ENCODE measurements at regions not wholly inside any gene's neighbourhood (a gene's known extent, or its start where the extent isn't known, plus 50 kb on each side); places are given as distances from the start of the nearest gene placed in this dataset.
"Not testable (repeated sequence)": the region's sequence is repeated elsewhere in the genome, so short reads cannot be mapped to it uniquely, and the experiment has no call there.

- H3K4me1 ChIP-seq (ENCODE audit: control insufficient read depth, insufficient read depth, low read length, poor library complexity, severe bottlenecking); H3K27ac ChIP-seq (ENCODE audit: low read depth, low read length, severe bottlenecking); H3K4me3 ChIP-seq (ENCODE audit: extremely low read depth, insufficient read depth, low read length, poor library complexity, severe bottlenecking); H3K36me3 ChIP-seq (ENCODE audit: control insufficient read depth, insufficient read depth, low read length); H3K9me3 ChIP-seq (ENCODE audit: control insufficient read depth, low read length): not testable (repeated sequence)
- 33 to 71% methylated on average over 1 to 2 of the region's 4 CpGs for WGBS, 2 experiments (ENCODE audit: insufficient coverage in 2 of 2)
Observed at GRCh38 chr2:94576486-94576885, 294.7 kb upstream of the TEKT4 start.

GRCh38 chr2:94577160-94577559 lies 294.1 kb upstream of the TEKT4 start:
- not testable (repeated sequence) for H3K4me1 ChIP-seq (ENCODE audit: control insufficient read depth, insufficient read depth, low read length, poor library complexity, severe bottlenecking)
- WGBS, 2 experiments (ENCODE audit: insufficient coverage in 2 of 2): no CpG with 5 or more reads among the region's 10 CpGs

GRCh38 chr2:94579221-94579620 lies 292.0 kb upstream of the TEKT4 start:
- WGBS, 2 experiments (ENCODE audit: insufficient coverage in 2 of 2): 87 to 98% methylated on average over 3 to 4 of the region's 6 CpGs

More at GRCh38 chr2:94577160-94577559, 294.1 kb upstream of the TEKT4 start:
- H3K36me3 ChIP-seq (ENCODE audit: control insufficient read depth, insufficient read depth, low read length); H3K9me3 ChIP-seq (ENCODE audit: control insufficient read depth, low read length); H3K27ac ChIP-seq (ENCODE audit: low read depth, low read length, severe bottlenecking); H3K4me3 ChIP-seq (ENCODE audit: extremely low read depth, insufficient read depth, low read length, poor library complexity, severe bottlenecking): not testable (repeated sequence)

GRCh38 chr2:94583081-94583723 lies 288.0 kb upstream of the TEKT4 start:
- H3K36me3 ChIP-seq (ENCODE audit: control insufficient read depth, insufficient read depth, low read length); H3K27ac ChIP-seq (ENCODE audit: low read depth, low read length, severe bottlenecking); H3K9me3 ChIP-seq (ENCODE audit: control insufficient read depth, low read length); H3K4me1 ChIP-seq (ENCODE audit: control insufficient read depth, insufficient read depth, low read length, poor library complexity, severe bottlenecking); H3K4me3 ChIP-seq (ENCODE audit: extremely low read depth, insufficient read depth, low read length, poor library complexity, severe bottlenecking): not testable (repeated sequence)
- 52 to 69% methylated on average over 2 to 4 of the region's 8 CpGs for WGBS, 2 experiments (ENCODE audit: insufficient coverage in 2 of 2)

More at GRCh38 chr2:94579221-94579620, 292.0 kb upstream of the TEKT4 start:
- not testable (repeated sequence) for H3K4me3 ChIP-seq (ENCODE audit: extremely low read depth, insufficient read depth, low read length, poor library complexity, severe bottlenecking); H3K4me1 ChIP-seq (ENCODE audit: control insufficient read depth, insufficient read depth, low read length, poor library complexity, severe bottlenecking); H3K27ac ChIP-seq (ENCODE audit: low read depth, low read length, severe bottlenecking); H3K36me3 ChIP-seq (ENCODE audit: control insufficient read depth, insufficient read depth, low read length); H3K9me3 ChIP-seq (ENCODE audit: control insufficient read depth, low read length)

DNA sequence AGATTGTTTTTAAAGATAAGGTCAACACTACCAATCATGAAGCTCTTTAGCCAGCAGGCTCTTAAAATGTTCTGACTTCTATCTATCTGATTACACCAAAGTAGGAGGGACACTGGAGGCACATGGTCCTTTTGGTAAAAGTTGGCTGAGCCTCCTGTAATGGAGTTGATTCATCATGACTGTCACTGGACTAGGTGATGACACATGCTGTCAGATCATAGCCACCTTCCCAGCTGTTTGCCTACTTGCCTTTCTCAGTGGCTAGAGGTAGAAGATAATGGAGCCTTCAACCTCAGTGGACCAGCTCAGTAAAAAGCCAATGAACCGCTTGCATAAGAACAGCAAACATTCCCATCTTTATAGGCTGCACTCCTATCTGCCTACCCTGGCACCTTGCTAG lies 286.7 kb upstream of the TEKT4 start:
- H3K4me3 ChIP-seq (ENCODE audit: extremely low read depth, insufficient read depth, low read length, poor library complexity, severe bottlenecking); H3K27ac ChIP-seq (ENCODE audit: low read depth, low read length, severe bottlenecking); H3K36me3 ChIP-seq (ENCODE audit: control insufficient read depth, insufficient read depth, low read length); H3K9me3 ChIP-seq (ENCODE audit: control insufficient read depth, low read length); H3K4me1 ChIP-seq (ENCODE audit: control insufficient read depth, insufficient read depth, low read length, poor library complexity, severe bottlenecking): not testable (repeated sequence)
- no CpG with 5 or more reads among the region's 1 CpG for WGBS, 2 experiments (ENCODE audit: insufficient coverage in 2 of 2)

GRCh38 chr2:94586032-94586982 lies 284.9 kb upstream of the TEKT4 start:
- H3K27ac ChIP-seq (ENCODE audit: low read depth, low read length, severe bottlenecking); H3K4me1 ChIP-seq (ENCODE audit: control insufficient read depth, insufficient read depth, low read length, poor library complexity, severe bottlenecking); H3K9me3 ChIP-seq (ENCODE audit: control insufficient read depth, low read length); H3K36me3 ChIP-seq (ENCODE audit: control insufficient read depth, insufficient read depth, low read length); H3K4me3 ChIP-seq (ENCODE audit: extremely low read depth, insufficient read depth, low read length, poor library complexity, severe bottlenecking): not testable (repeated sequence)
- 73 to 76% methylated on average over 4 to 5 of the region's 14 CpGs for WGBS, 2 experiments (ENCODE audit: insufficient coverage in 2 of 2)

DNA sequence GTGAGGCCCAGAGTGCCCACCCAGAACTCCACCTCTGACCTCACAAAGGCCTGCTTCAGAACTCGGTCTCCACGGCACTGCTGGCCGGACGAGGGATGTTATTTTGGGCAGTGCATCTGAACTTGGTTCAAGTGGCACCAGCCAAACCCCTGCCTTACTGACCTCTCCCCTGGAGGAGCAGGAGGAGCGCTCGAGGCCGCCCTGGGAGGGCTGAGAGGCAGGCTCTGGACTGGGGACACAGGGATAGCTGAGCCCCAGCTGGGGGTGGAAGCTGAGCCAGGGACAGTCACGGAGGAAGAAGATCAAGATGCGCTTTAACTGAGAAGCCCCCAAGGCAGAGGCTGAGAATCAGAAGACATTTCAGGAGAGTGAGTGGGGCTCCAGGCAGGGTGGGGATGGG lies 284.2 kb upstream of the TEKT4 start:
- not testable (repeated sequence) for H3K27ac ChIP-seq (ENCODE audit: low read depth, low read length, severe bottlenecking); H3K4me3 ChIP-seq (ENCODE audit: extremely low read depth, insufficient read depth, low read length, poor library complexity, severe bottlenecking); H3K4me1 ChIP-seq (ENCODE audit: control insufficient read depth, insufficient read depth, low read length, poor library complexity, severe bottlenecking); H3K36me3 ChIP-seq (ENCODE audit: control insufficient read depth, insufficient read depth, low read length); H3K9me3 ChIP-seq (ENCODE audit: control insufficient read depth, low read length)
- WGBS, 2 experiments (ENCODE audit: insufficient coverage in 2 of 2): 57 to 67% methylated on average over 1 to 2 of the region's 9 CpGs

DNA sequence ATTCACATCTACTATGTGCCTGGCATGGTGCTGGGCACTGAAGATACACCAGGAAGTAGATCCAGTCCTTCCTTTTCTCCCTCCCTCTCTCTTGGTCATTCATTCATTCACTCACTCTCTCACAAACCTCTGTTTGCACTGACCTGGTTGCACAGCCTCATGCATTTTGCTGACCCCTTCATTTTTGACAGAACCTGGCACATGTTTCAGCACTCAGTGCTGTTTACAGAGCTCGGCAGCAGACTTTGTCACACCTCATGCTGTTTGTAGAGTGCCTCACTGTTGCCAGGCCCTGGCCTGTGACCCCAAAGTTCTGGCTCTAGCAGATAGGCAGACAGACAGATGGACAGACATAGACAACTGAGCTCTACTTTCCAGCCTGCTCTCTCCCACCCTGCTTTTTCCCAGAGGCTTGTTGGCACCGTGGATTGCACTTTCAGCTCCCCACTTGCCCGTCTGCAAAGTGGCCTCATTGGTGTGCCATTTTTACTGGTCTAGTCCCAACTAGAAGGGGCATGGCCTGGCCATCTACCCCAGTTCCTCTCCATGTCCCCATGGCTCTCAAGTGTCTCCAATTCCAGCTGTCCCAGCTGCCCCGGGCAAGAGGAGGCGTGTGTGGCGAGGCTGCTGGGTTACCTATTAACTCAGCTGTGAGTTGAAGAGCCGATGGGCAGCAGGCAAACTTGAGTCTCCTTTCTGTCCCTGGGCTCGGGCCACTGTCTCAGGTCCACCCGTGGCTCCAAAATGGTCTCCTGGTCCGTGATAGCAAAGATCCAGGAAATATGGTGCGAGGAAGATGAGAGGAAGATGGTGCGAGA lies 277.0 kb upstream of the TEKT4 start:
- not testable (repeated sequence) for H3K36me3 ChIP-seq (ENCODE audit: control insufficient read depth, insufficient read depth, low read length); H3K9me3 ChIP-seq (ENCODE audit: control insufficient read depth, low read length); H3K27ac ChIP-seq (ENCODE audit: low read depth, low read length, severe bottlenecking); H3K4me1 ChIP-seq (ENCODE audit: control insufficient read depth, insufficient read depth, low read length, poor library complexity, severe bottlenecking); H3K4me3 ChIP-seq (ENCODE audit: extremely low read depth, insufficient read depth, low read length, poor library complexity, severe bottlenecking)
- 72 to 73% methylated on average over 4 to 5 of the region's 12 CpGs for WGBS, 2 experiments (ENCODE audit: insufficient coverage in 2 of 2)

DNA sequence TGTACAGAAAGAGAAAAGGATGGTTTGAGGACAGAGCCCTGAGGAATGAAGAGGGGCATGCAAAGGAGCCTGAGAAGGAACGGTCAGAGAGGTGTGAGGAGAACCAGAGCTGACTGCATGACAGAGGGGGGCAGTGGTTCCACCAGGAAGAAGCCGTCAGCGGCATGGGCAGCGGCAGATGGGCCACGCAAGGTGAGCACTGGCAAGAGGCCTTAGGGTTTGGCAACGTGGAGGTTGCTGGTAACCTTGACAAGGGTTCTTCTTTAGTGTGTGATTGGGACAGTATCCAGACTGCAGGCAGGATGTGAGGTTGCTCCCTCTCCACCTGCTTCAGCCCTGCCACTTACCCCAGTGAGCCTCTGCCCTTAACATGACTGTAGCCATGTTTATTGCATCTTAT lies 275.3 kb upstream of the TEKT4 start:
- H3K9me3 ChIP-seq (ENCODE audit: control insufficient read depth, low read length); H3K4me1 ChIP-seq (ENCODE audit: control insufficient read depth, insufficient read depth, low read length, poor library complexity, severe bottlenecking); H3K4me3 ChIP-seq (ENCODE audit: extremely low read depth, insufficient read depth, low read length, poor library complexity, severe bottlenecking); H3K36me3 ChIP-seq (ENCODE audit: control insufficient read depth, insufficient read depth, low read length); H3K27ac ChIP-seq (ENCODE audit: low read depth, low read length, severe bottlenecking): not testable (repeated sequence)
- 0 to 76% methylated on average over 1 to 6 of the region's 6 CpGs for WGBS, 2 experiments (ENCODE audit: insufficient coverage in 2 of 2)

GRCh38 chr2:94598075-94598713 lies 273.0 kb upstream of the TEKT4 start:
- not testable (repeated sequence) for H3K27ac ChIP-seq (ENCODE audit: low read depth, low read length, severe bottlenecking); H3K9me3 ChIP-seq (ENCODE audit: control insufficient read depth, low read length); H3K4me1 ChIP-seq (ENCODE audit: control insufficient read depth, insufficient read depth, low read length, poor library complexity, severe bottlenecking); H3K36me3 ChIP-seq (ENCODE audit: control insufficient read depth, insufficient read depth, low read length); H3K4me3 ChIP-seq (ENCODE audit: extremely low read depth, insufficient read depth, low read length, poor library complexity, severe bottlenecking)
- 40% methylated on average over 1 of the region's 9 CpGs; no CpG with 5 or more reads in 1 of the 2 experiments for WGBS, 2 experiments (ENCODE audit: insufficient coverage in 2 of 2)
